CD14-positive monocyte (primary cell): ENCODE measurements at regions not wholly inside any gene's neighbourhood (a gene's known extent, or its start where the extent isn't known, plus 50 kb on each side); places are given as distances from the start of the nearest gene placed in this dataset.
A peak's percentile ranks its signal among the peaks of the same experiment; 100 is the strongest.

ENCODE experiments used
- DNase-seq, 3 donors: peaks; one replicate each; pipeline ENCODE4 v3.0.0-alpha.2; 2011 to 2022
- H2AFZ ChIP-seq: 2 replicates; pipeline ENCODE4 v1.6.0; 2012; ENCODE audit warnings: mild to moderate bottlenecking, low read depth, low read length, inconsistent platforms; ENCODE audit not compliant: insufficient read depth, poor library complexity, severe bottlenecking
- H3K27ac ChIP-seq, 2 donors: 1 replicate in 1 of 2; 2 replicates in 1 of 2; pipeline ENCODE4 v1.5.1; 2012 to 2013; ENCODE audit warnings: low read length in 2 of 2, control low read depth in 1 of 2, inconsistent platforms in 1 of 2, low read depth in 1 of 2, mild to moderate bottlenecking in 1 of 2
- H3K27me3 ChIP-seq, 2 donors: one replicate each; pipeline versions ENCODE4 v1.6.0 to v1.6.1; 2011 to 2013; ENCODE audit warnings: low read length in 2 of 2; ENCODE audit not compliant: control insufficient read depth in 2 of 2, insufficient read depth in 2 of 2
- H3K36me3 ChIP-seq, 2 donors: replicated peaks in 1 of 2; 1 replicate in 1 of 2; 2 replicates in 1 of 2; pipeline versions ENCODE4 v1.5.1 to v1.6.1; 2012 to 2013; ENCODE audit warnings: low read length in 2 of 2, control low read depth in 1 of 2, inconsistent platforms in 1 of 2, mild to moderate bottlenecking in 1 of 2; ENCODE audit not compliant: insufficient read depth in 2 of 2, control insufficient read depth in 1 of 2
- H3K4me1 ChIP-seq, 2 donors: 1 replicate in 1 of 2; 2 replicates in 1 of 2; pipeline versions ENCODE4 v1.5.1 to v1.6.1; 2012 to 2013; ENCODE audit warnings: low read length in 2 of 2, control low read depth in 1 of 2, inconsistent platforms in 1 of 2, mild to moderate bottlenecking in 1 of 2, moderate library complexity in 1 of 2; ENCODE audit not compliant: insufficient read depth in 2 of 2, control insufficient read depth in 1 of 2
- H3K4me2 ChIP-seq: replicated peaks from 2 replicates; pipeline ENCODE3; 2012; ENCODE audit warnings: low read length, moderate library complexity, mild to moderate bottlenecking; ENCODE audit not compliant: poor library complexity, severe bottlenecking; ENCODE audit errors: extremely low read depth
- H3K4me3 ChIP-seq, 3 experiments: fragments of 200-600 bp in 1 of 3; sonication (generic) in 1 of 3; replicated peaks in 1 of 3; 1 replicate in 2 of 3; 2 replicates in 1 of 3; pipeline ENCODE4 v1.5.1; 2011 to 2013; ENCODE audit warnings: low read length in 3 of 3, mild to moderate bottlenecking in 3 of 3, control low read depth in 2 of 3, low read depth in 2 of 3, inconsistent platforms in 1 of 3, moderate library complexity in 1 of 3
- H3K79me2 ChIP-seq: 2 replicates; pipeline ENCODE4 v1.6.0; 2012; ENCODE audit warnings: mild to moderate bottlenecking, control low read depth, inconsistent platforms, low read length, moderate library complexity; ENCODE audit not compliant: insufficient read depth
- H3K9ac ChIP-seq: 2 replicates; pipeline ENCODE4 v1.6.0; 2017; ENCODE audit warnings: low read length, mild to moderate bottlenecking; ENCODE audit not compliant: insufficient read depth, poor library complexity, severe bottlenecking
- H3K9me3 ChIP-seq, 2 donors: replicated peaks in 1 of 2; 1 replicate in 1 of 2; 2 replicates in 1 of 2; pipeline versions ENCODE4 v1.5.1 to v1.6.1; 2012 to 2013; ENCODE audit warnings: low read length in 2 of 2, control low read depth in 1 of 2; ENCODE audit not compliant: control insufficient read depth in 1 of 2, insufficient read depth in 1 of 2
- H4K20me1 ChIP-seq: 2 replicates; pipeline ENCODE4 v1.6.0; 2012; ENCODE audit warnings: mild to moderate bottlenecking, low read length, control low read depth, moderate library complexity; ENCODE audit not compliant: insufficient read depth
- H3K27ac Mint-ChIP-seq, 7 donors: one replicate each; pipeline ENCODE4 v1.8.0; 2020; ENCODE audit warnings: mild to moderate bottlenecking in 7 of 7, mixed read lengths in 7 of 7, moderate library complexity in 6 of 7, inconsistent platforms in 2 of 7
- H3K27me3 Mint-ChIP-seq, 3 donors: one replicate each; pipeline ENCODE4 v1.8.0; 2021 to 2022; ENCODE audit warnings: low read depth in 3 of 3, mild to moderate bottlenecking in 3 of 3, mixed read lengths in 3 of 3, moderate library complexity in 3 of 3, inconsistent platforms in 1 of 3
- H3K36me3 Mint-ChIP-seq, 2 donors: one replicate each; pipeline ENCODE4 v1.8.0; 2020; ENCODE audit warnings: mixed read lengths in 2 of 2, inconsistent platforms in 1 of 2, mild to moderate bottlenecking in 1 of 2
- H3K4me1 Mint-ChIP-seq: one replicate; pipeline ENCODE4 v1.8.0; 2020; ENCODE audit warnings: mild to moderate bottlenecking, mixed read lengths
- H3K4me3 Mint-ChIP-seq, 2 donors: one replicate each; pipeline ENCODE4 v1.8.0; 2020; ENCODE audit warnings: mild to moderate bottlenecking in 2 of 2, mixed read lengths in 2 of 2, moderate library complexity in 1 of 2
- H3K9me3 Mint-ChIP-seq, 7 donors: one replicate each; pipeline ENCODE4 v1.8.0; 2020 to 2022; ENCODE audit warnings: mixed read lengths in 7 of 7, mild to moderate bottlenecking in 6 of 7, moderate library complexity in 6 of 7, inconsistent platforms in 2 of 7
- WGBS: methylation state at CpG from one replicate; pipeline ENCODE4 v1.1.5; 2013; ENCODE audit warnings: missing lambda C conversion rate; ENCODE audit not compliant: insufficient coverage; 5-methylcytosine and 5-hydroxymethylcytosine counted together
- intact Hi-C, 2 donors: fragments of 100-400 bp; cut with micrococcal nuclease; formaldehyde crosslinking; loops; one replicate each; pipeline versions ENCODE4 v1.15.0 to v1.15.1; 2023
- TF ChIP-seq, protein P1 (sequence below): fragments of 200-600 bp; IDR thresholded peaks from one replicate; pipeline ENCODE4 v1.8.0; 2022; ENCODE audit warnings: antibody characterized with exemption, mild to moderate bottlenecking

DNA sequence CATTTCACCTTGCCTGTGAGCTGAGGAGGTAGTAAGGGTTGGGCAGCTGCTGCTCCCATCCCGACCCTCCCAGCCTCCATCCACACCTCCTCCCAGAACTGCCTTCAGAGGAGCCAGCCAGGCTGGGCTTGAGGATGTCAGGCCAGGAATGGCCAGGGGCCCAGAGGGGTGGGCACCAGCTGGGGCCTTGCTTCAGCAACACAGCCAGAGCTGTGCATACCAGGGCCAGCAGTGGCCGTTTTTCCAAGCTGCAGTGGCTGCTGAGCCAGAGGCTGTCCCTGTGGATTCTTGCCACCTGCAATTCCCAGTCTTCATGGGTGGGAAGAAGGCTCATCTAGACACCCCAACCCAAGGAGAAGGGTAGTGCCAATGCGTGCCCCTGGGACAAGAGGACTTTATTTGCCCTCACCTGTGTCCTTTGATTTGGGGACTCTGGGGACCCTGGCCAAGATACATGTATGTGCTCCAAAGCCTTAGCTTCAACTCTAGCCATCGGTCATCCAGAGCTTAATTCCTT, 153.4 kb upstream of the SDK2 start:
- Mint-ChIP-seq H3K36me3 (no peaks in the 10 kb centered on the region), H3K4me1 (peaks cover 8% of the 10 kb centered on the region), H3K27me3 (peaks cover 14 to 27% (median 17%) of the 10 kb centered on the region in 3 donors), H3K27ac (no peak overlapping the region), H3K4me3 (no peak overlapping the region), H3K9me3 (peaks cover 2 to 7% (median 3%) of the 10 kb centered on the region in 7 donors)
- H3K4me1 ChIP-seq: no peaks in the 10 kb centered on the region
- intact Hi-C loops: no loop called here
- WGBS: 67% methylated on average over 1 of the region's 4 CpGs
- no peak overlapping the region for H3K4me3 ChIP-seq
- no peak overlapping the region for H2AFZ ChIP-seq
- no peak overlapping the region for H3K9ac ChIP-seq
- H4K20me1 ChIP-seq: no peaks in the 10 kb centered on the region
- H3K79me2 ChIP-seq: no peaks in the 10 kb centered on the region
- H3K36me3 ChIP-seq: no peaks in the 10 kb centered on the region
- TF ChIP-seq, protein P1, sequence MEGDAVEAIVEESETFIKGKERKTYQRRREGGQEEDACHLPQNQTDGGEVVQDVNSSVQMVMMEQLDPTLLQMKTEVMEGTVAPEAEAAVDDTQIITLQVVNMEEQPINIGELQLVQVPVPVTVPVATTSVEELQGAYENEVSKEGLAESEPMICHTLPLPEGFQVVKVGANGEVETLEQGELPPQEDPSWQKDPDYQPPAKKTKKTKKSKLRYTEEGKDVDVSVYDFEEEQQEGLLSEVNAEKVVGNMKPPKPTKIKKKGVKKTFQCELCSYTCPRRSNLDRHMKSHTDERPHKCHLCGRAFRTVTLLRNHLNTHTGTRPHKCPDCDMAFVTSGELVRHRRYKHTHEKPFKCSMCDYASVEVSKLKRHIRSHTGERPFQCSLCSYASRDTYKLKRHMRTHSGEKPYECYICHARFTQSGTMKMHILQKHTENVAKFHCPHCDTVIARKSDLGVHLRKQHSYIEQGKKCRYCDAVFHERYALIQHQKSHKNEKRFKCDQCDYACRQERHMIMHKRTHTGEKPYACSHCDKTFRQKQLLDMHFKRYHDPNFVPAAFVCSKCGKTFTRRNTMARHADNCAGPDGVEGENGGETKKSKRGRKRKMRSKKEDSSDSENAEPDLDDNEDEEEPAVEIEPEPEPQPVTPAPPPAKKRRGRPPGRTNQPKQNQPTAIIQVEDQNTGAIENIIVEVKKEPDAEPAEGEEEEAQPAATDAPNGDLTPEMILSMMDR: no peak
- no peak overlapping the region for H3K27ac ChIP-seq
- peaks cover 0 to under 1% of the 10 kb centered on the region in 2 donors for H3K9me3 ChIP-seq
- no peak overlapping the region for H3K4me2 ChIP-seq
- DNase-seq: no peak
- no peaks in the 10 kb centered on the region for H3K27me3 ChIP-seq

GRCh38 chr17:73798111-73798748, 154.0 kb upstream of the SDK2 start:
- no peak overlapping the region for H3K9ac ChIP-seq
- Mint-ChIP-seq H3K4me3 (no peak overlapping the region), H3K36me3 (no peaks in the 10 kb centered on the region), H3K4me1 (peaks cover 8% of the 10 kb centered on the region), H3K9me3 (peaks cover 2 to 12% (median 9%) of the 10 kb centered on the region in 7 donors), H3K27ac (no peak overlapping the region), H3K27me3 (peaks cover 14 to 26% (median 17%) of the 10 kb centered on the region in 3 donors)
- H3K79me2 ChIP-seq: no peaks in the 10 kb centered on the region
- intact Hi-C loops: no loop called here
- no peaks in the 10 kb centered on the region for H3K4me1 ChIP-seq
- no peak overlapping the region for H3K27ac ChIP-seq
- H3K4me3 ChIP-seq: no peak overlapping the region
- WGBS: 74% methylated on average over 4 of the region's 7 CpGs
- H3K9me3 ChIP-seq: peaks cover 0 to 5% of the 10 kb centered on the region in 2 donors
- TF ChIP-seq, protein P1: no peak
- no peak overlapping the region for H2AFZ ChIP-seq
- H3K4me2 ChIP-seq: no peak overlapping the region
- H4K20me1 ChIP-seq: no peaks in the 10 kb centered on the region
- DNase-seq: peak in 1 of 3 donors; percentile 12
- no peaks in the 10 kb centered on the region for H3K36me3 ChIP-seq
- no peaks in the 10 kb centered on the region for H3K27me3 ChIP-seq
